HFFc6 (cell line): ENCODE measurements at regions not wholly inside any gene's neighbourhood (a gene's known extent, or its start where the extent isn't known, plus 50 kb on each side); places are given as distances from the start of the nearest gene placed in this dataset.
"Not testable (repeated sequence)": the region's sequence is repeated elsewhere in the genome, so short reads cannot be mapped to it uniquely, and the experiment has no call there.

Experiments
- DNase-seq: peaks from one replicate; pipeline ENCODE4 v3.0.0-alpha.2; 2018
- H3K27ac Mint-ChIP-seq: 2 replicates; pipeline ENCODE4 v1.8.0; 2020; ENCODE audit warnings: mild to moderate bottlenecking, mixed read lengths
- H3K27me3 Mint-ChIP-seq: 2 replicates; pipeline ENCODE4 v1.8.0; 2021; ENCODE audit warnings: mild to moderate bottlenecking, moderate library complexity, mixed read lengths; ENCODE audit not compliant: insufficient read depth
- H3K36me3 Mint-ChIP-seq: 2 replicates; pipeline ENCODE4 v1.8.0; 2021; ENCODE audit warnings: low read depth, mixed read lengths
- H3K4me1 Mint-ChIP-seq: 2 replicates; pipeline ENCODE4 v1.8.0; 2020; ENCODE audit warnings: low read depth, mixed read lengths
- H3K4me3 Mint-ChIP-seq: 2 replicates; pipeline ENCODE4 v1.8.0; 2020; ENCODE audit warnings: mild to moderate bottlenecking, moderate library complexity, mixed read lengths
- H3K9me3 Mint-ChIP-seq: 2 replicates; pipeline ENCODE4 v1.8.0; 2020; ENCODE audit warnings: mild to moderate bottlenecking, mixed read lengths
- CTCF ChIP-seq: fragments of 200-600 bp; sonication (generic); IDR thresholded peaks from 2 replicates; pipeline ENCODE4 v1.5.0; 2021; ENCODE audit warnings: antibody characterized with exemption, mild to moderate bottlenecking

- Mint-ChIP-seq H3K36me3 (no peaks in the 10 kb centered on the region), H3K9me3 (no peaks in the 10 kb centered on the region), H3K4me3 (no peak overlapping the region), H3K27me3 (peaks cover 19% of the 10 kb centered on the region), H3K27ac (no peak overlapping the region), H3K4me1 (peaks cover 1% of the 10 kb centered on the region)
- TF ChIP-seq CTCF, result no peak
- DNase-seq, result no peak
Measured at GRCh38 chr3:193968380-193968974, 167.5 kb upstream of the HES1 start.

GRCh38 chr3:193970131-193970772 lies 165.7 kb upstream of the HES1 start:
- H3K36me3 Mint-ChIP-seq, H3K4me3 Mint-ChIP-seq, H3K9me3 Mint-ChIP-seq, H3K27ac Mint-ChIP-seq: not testable (repeated sequence)
- Mint-ChIP-seq H3K4me1 (peaks cover 13% of the 10 kb centered on the region), H3K27me3 (peaks cover 24% of the 10 kb centered on the region)
- peak; percentile 68 for TF ChIP-seq CTCF
- peak; percentile 17 for DNase-seq

GRCh38 chr3:193970773-193971206 lies 165.2 kb upstream of the HES1 start:
- Mint-ChIP-seq H3K4me1 (peaks cover 13% of the 10 kb centered on the region), H3K36me3 (no peaks in the 10 kb centered on the region)
- DNase-seq, result no peak

GRCh38 chr3:193971261-193971751 lies 164.6 kb upstream of the HES1 start:
- TF ChIP-seq CTCF, result no peak
- no peak for DNase-seq
- H3K27ac Mint-ChIP-seq, result no peak overlapping the region
- peaks cover 31% of the 10 kb centered on the region for H3K27me3 Mint-ChIP-seq
- no peak overlapping the region for H3K4me3 Mint-ChIP-seq
- H3K36me3 Mint-ChIP-seq, result no peaks in the 10 kb centered on the region
- peaks cover 13% of the 10 kb centered on the region for H3K4me1 Mint-ChIP-seq
- no peaks in the 10 kb centered on the region for H3K9me3 Mint-ChIP-seq

More at GRCh38 chr3:193970773-193971206, 165.2 kb upstream of the HES1 start:
- TF ChIP-seq CTCF, result no peak
- peaks cover 28% of the 10 kb centered on the region for H3K27me3 Mint-ChIP-seq
- no peak overlapping the region for H3K4me3 Mint-ChIP-seq
- no peaks in the 10 kb centered on the region for H3K9me3 Mint-ChIP-seq
- H3K27ac Mint-ChIP-seq, result no peak overlapping the region

GRCh38 chr3:193971966-193972365 lies 164.0 kb upstream of the HES1 start:
- H3K36me3 Mint-ChIP-seq, result no peaks in the 10 kb centered on the region
- H3K4me1 Mint-ChIP-seq, result peaks cover 13% of the 10 kb centered on the region
- no peak overlapping the region for H3K27ac Mint-ChIP-seq
- H3K4me3 Mint-ChIP-seq, result no peak overlapping the region
- DNase-seq, result no peak
- no peak for TF ChIP-seq CTCF
- H3K27me3 Mint-ChIP-seq, result peaks cover 31% of the 10 kb centered on the region
- H3K9me3 Mint-ChIP-seq, result no peaks in the 10 kb centered on the region
